Skeletal muscle satellite cell (primary cell): ENCODE measurements at regions not wholly inside any gene's neighbourhood (a gene's known extent, or its start where the extent isn't known, plus 50 kb on each side); places are given as distances from the start of the nearest gene placed in this dataset.
A peak's percentile ranks its signal among the peaks of the same experiment; 100 is the strongest.

ENCODE experiments used
- H3K27me3 ChIP-seq: 2 replicates; pipeline ENCODE4 v1.7.0; 2013; ENCODE audit warnings: low read length; ENCODE audit not compliant: control insufficient read depth, insufficient read depth
- H3K36me3 ChIP-seq: 2 replicates; pipeline ENCODE4 v1.7.0; 2013; ENCODE audit warnings: mild to moderate bottlenecking, control low read depth, low read length; ENCODE audit not compliant: insufficient read depth
- H3K4me1 ChIP-seq: 2 replicates; pipeline ENCODE4 v1.7.0; 2013; ENCODE audit warnings: low read length; ENCODE audit not compliant: control insufficient read depth, insufficient read depth
- H3K4me2 ChIP-seq: 2 replicates; pipeline ENCODE4 v1.7.0; 2013; ENCODE audit warnings: mild to moderate bottlenecking, low read length
- H3K4me3 ChIP-seq: 2 replicates; pipeline ENCODE4 v1.7.0; 2013; ENCODE audit warnings: low read length
- H3K9ac ChIP-seq: 2 replicates; pipeline ENCODE4 v1.7.0; 2013; ENCODE audit warnings: mild to moderate bottlenecking, low read depth, low read length, moderate library complexity
- H3K9me3 ChIP-seq: replicated peaks from 2 replicates; pipeline ENCODE4 v1.7.0; 2013; ENCODE audit warnings: mild to moderate bottlenecking, control low read depth, low read length

DNA sequence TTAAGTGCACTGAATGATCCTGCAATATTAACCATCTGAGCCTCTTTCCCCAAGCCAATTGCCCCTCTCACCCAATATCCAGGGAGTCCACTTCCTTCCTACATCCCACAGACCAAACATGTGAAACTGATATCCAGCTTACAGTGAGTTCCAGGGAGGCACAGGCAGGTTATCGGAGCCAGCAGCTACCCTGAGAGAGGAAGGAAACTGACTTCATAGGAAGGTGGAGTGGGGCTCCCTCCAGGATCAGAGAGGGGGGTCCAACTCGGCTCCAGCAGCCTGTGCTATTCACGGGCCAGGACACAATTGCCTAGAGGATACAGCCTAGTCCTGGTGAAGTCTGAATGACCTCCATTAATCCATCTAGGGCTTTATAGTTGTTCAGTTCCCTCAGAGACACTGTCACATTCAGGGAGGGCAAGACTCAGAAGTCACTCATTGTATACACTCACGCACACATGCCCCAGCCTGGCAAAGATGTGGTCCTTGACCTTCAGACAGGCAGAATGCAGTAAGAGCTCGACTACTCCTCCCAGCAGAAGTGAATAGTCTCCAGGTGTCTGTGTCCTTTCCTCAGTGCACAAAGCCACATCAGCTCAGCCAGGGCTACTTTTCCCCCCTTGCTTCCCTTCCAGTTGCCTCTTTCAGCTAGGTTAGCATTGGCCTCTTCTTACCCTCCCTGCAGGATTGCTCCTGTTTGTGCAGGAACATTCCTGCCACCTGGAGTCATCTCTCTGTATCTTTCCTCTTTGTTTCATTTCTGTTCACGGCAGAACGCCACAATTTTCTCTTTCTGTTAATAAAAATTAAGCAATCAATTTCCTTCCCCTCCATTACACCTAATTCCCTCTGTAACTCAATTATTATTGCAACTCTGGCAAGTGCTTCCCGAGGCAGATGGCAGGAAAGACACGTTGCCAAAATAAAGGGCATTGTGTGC, 501.7 kb downstream of the ARHGEF28 start:
- Histone ChIP-seq H3K4me2 (peak overlapping the region; percentile 48), H3K9ac (no peak overlapping the region), H3K27me3 (peaks cover 20% of the 10 kb centered on the region), H3K9me3 (no peaks in the 10 kb centered on the region), H3K4me3 (no peak overlapping the region), H3K4me1 (peaks cover 8% of the 10 kb centered on the region), H3K36me3 (no peaks in the 10 kb centered on the region)

GRCh38 chr5:74126294-74126693, 500.3 kb downstream of the ARHGEF28 start:
- Histone ChIP-seq H3K9ac (no peak overlapping the region), H3K4me1 (peaks cover 8% of the 10 kb centered on the region), H3K36me3 (no peaks in the 10 kb centered on the region), H3K9me3 (no peaks in the 10 kb centered on the region), H3K4me2 (no peak overlapping the region), H3K27me3 (peaks cover 20% of the 10 kb centered on the region), H3K4me3 (no peak overlapping the region)

DNA sequence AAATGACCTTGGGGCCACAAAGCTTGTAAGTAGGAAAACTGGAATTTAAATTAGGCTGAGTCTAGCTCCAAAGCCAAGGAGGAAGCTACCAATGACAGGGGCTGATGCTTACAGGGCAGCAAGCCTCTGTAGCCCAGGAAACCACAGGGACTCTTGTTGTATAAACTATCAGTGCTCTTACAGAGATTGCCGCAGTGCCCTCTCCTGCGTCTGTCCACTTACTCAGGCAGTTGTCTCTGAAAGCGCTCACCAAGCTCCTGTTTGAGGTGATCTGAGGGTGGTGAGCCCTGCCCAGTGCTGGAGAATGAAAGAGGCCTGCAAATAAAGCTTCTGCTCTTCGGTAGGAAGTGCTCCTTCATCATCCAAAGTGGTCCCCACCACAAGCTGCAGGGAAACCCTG, 498.8 kb downstream of the ARHGEF28 start:
- H3K27me3 ChIP-seq, result peaks cover 16% of the 10 kb centered on the region
- no peak overlapping the region for H3K4me3 ChIP-seq
- H3K9me3 ChIP-seq, result no peaks in the 10 kb centered on the region
- H3K36me3 ChIP-seq, result no peaks in the 10 kb centered on the region
- no peak overlapping the region for H3K9ac ChIP-seq
- peaks cover 8% of the 10 kb centered on the region for H3K4me1 ChIP-seq
- H3K4me2 ChIP-seq, result no peak overlapping the region

DNA sequence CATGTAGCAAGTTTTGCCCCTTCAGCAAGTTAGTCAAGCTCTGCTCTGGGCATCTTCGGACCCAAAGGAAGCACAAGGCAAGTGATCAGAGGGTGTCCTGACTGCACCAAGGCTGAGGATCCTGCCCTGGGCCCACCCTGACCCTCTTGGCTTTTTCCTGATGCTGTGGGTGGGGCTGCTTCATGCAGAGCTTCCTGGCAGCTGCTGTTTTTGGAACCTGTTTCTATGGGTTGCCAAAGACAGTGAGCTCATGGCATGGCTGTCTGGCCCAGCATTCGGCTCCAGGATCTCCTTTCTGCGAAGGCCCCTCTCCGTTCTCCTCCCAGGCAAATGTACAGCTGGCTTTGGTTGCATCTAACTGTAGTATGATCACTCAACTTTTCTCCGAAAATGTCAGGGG, 497.9 kb downstream of the ARHGEF28 start:
- peaks cover 14% of the 10 kb centered on the region for H3K27me3 ChIP-seq
- H3K9ac ChIP-seq, result no peak overlapping the region
- H3K4me1 ChIP-seq, result peaks cover 8% of the 10 kb centered on the region
- H3K4me3 ChIP-seq, result no peak overlapping the region
- H3K4me2 ChIP-seq, result no peak overlapping the region
- H3K36me3 ChIP-seq, result no peaks in the 10 kb centered on the region
- H3K9me3 ChIP-seq, result no peaks in the 10 kb centered on the region

- Histone ChIP-seq H3K9ac (no peak overlapping the region), H3K36me3 (no peaks in the 10 kb centered on the region), H3K4me2 (no peak overlapping the region), H3K9me3 (no peaks in the 10 kb centered on the region), H3K27me3 (peaks cover 11% of the 10 kb centered on the region), H3K4me3 (no peak overlapping the region), H3K4me1 (peaks cover 8% of the 10 kb centered on the region)
These were observed 497.1 kb downstream of the ARHGEF28 start for GRCh38 chr5:74122979-74123590.

DNA sequence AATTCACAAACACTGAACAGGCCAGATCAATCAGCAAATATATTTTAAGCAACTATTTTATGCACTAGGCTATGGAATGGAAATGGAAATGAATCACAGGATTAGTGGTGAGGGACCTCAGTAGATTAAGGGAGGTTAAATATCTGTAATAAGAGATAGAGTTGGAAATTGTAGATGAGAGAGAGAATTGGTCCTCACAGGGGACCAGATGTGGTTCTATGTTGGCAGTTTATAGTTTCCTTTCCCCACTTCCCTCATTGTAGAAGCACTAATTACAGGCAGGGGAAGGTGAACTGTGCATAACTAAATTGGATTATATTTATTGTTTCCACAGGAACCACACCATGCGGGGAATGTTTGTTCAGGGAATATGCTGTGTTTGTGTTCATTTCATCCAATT, 496.2 kb downstream of the ARHGEF28 start:
- Histone ChIP-seq H3K27me3 (peaks cover 4% of the 10 kb centered on the region), H3K4me1 (peaks cover 8% of the 10 kb centered on the region), H3K36me3 (no peaks in the 10 kb centered on the region), H3K4me3 (no peak overlapping the region), H3K9ac (no peak overlapping the region), H3K9me3 (no peaks in the 10 kb centered on the region), H3K4me2 (no peak overlapping the region)

DNA sequence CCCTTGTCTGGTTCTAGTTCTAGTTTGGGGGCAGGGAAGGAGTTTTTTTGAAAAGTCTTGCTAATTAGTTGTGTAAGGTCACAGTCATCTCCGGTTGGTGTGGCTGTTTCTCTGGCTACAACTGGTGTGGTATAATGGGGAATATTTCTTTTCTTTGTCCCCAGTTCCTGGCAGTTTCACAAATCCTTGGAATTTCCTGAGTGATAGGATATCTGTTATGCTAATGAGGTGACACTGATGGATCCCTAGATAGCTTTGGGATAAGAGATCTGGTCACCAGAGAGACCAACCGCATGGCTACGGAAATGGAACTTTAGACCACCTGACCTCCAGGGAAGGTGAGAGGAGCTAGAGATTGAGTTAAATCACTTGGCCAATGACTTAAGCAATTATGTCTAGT, 494.6 kb downstream of the ARHGEF28 start:
- Histone ChIP-seq H3K9me3 (no peaks in the 10 kb centered on the region), H3K9ac (no peak overlapping the region), H3K36me3 (no peaks in the 10 kb centered on the region), H3K4me3 (no peak overlapping the region), H3K27me3 (no peaks in the 10 kb centered on the region), H3K4me1 (peaks cover 8% of the 10 kb centered on the region), H3K4me2 (no peak overlapping the region)

DNA sequence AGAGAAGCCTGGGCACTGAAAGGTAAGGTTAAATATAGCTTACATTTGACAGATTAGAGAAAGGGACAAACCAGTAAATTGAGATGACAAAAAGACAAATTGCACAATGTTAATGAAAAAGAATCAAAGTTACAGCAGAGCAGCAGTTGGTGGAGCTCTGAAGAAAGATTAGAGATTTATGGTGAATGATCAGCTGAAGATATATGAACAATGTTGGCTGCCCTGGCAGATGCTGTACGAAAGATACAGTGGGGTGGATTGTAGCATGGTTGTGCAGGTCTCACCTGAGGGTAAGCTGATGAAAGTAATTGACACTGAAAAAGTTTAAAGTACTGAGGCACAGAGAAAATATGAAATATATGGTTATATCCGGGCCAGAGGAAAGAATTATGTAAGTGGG, 492.1 kb downstream of the ARHGEF28 start:
- Histone ChIP-seq H3K9ac (no peak overlapping the region), H3K36me3 (no peaks in the 10 kb centered on the region), H3K4me1 (no peaks in the 10 kb centered on the region), H3K4me2 (no peak overlapping the region), H3K4me3 (no peak overlapping the region), H3K9me3 (no peaks in the 10 kb centered on the region), H3K27me3 (peaks cover 2% of the 10 kb centered on the region)

GRCh38 chr5:74116984-74117383, 491.0 kb downstream of the ARHGEF28 start:
- Histone ChIP-seq H3K36me3 (no peaks in the 10 kb centered on the region), H3K9ac (no peak overlapping the region), H3K4me1 (no peaks in the 10 kb centered on the region), H3K27me3 (peaks cover 2% of the 10 kb centered on the region), H3K4me2 (no peak overlapping the region), H3K4me3 (no peak overlapping the region), H3K9me3 (no peaks in the 10 kb centered on the region)

GRCh38 chr5:74116266-74116665, 490.3 kb downstream of the ARHGEF28 start:
- Histone ChIP-seq H3K9me3 (no peaks in the 10 kb centered on the region), H3K4me1 (no peaks in the 10 kb centered on the region), H3K27me3 (peaks cover 2% of the 10 kb centered on the region), H3K4me3 (no peak overlapping the region), H3K9ac (no peak overlapping the region), H3K36me3 (no peaks in the 10 kb centered on the region), H3K4me2 (no peak overlapping the region)

- Histone ChIP-seq H3K9me3 (no peaks in the 10 kb centered on the region), H3K4me2 (no peak overlapping the region), H3K36me3 (no peaks in the 10 kb centered on the region), H3K4me3 (no peak overlapping the region), H3K4me1 (no peaks in the 10 kb centered on the region), H3K27me3 (peaks cover 2% of the 10 kb centered on the region), H3K9ac (no peak overlapping the region)
These were observed 487.9 kb downstream of the ARHGEF28 start for GRCh38 chr5:74113927-74114326.

- Histone ChIP-seq H3K36me3 (no peaks in the 10 kb centered on the region), H3K4me1 (no peaks in the 10 kb centered on the region), H3K9ac (no peak overlapping the region), H3K9me3 (no peaks in the 10 kb centered on the region), H3K27me3 (peaks cover 2% of the 10 kb centered on the region), H3K4me2 (no peak overlapping the region), H3K4me3 (no peak overlapping the region)
These were observed 487.2 kb downstream of the ARHGEF28 start for GRCh38 chr5:74113196-74113540.
